ENCODE measurements at regions not wholly inside any gene's neighbourhood (a gene's known extent, or its start where the extent isn't known, plus 50 kb on each side); places are given as distances from the start of the nearest gene placed in this dataset.

GRCh38 chr4:72924814-72925213, 144.7 kb downstream of the COX18 start:
- DNase-seq (ENCODE audit: extremely low spot score), result no peak
- 87% methylated on average over 2 of the region's 2 CpGs for WGBS
- no peak overlapping the region for H3K27ac ChIP-seq (ENCODE audit: low read depth)
- no peaks in the 10 kb centered on the region for H3K36me3 ChIP-seq (ENCODE audit: insufficient read depth)
- H3K4me1 ChIP-seq (ENCODE audit: insufficient read depth), result no peaks in the 10 kb centered on the region
- no peak overlapping the region for H3K4me3 ChIP-seq (ENCODE audit: low read depth, low read length)

- H3K27ac ChIP-seq (ENCODE audit: low read depth), result no peak overlapping the region
- no peaks in the 10 kb centered on the region for H3K36me3 ChIP-seq (ENCODE audit: insufficient read depth)
- DNase-seq (ENCODE audit: extremely low spot score), result no peak
- H3K4me1 ChIP-seq (ENCODE audit: insufficient read depth), result no peaks in the 10 kb centered on the region
- no peak overlapping the region for H3K4me3 ChIP-seq (ENCODE audit: low read depth, low read length)
- 73% methylated on average over 1 of the region's 1 CpG for WGBS
Measured at GRCh38 chr4:72919937-72920336, 149.6 kb downstream of the COX18 start.

- no peak for DNase-seq (ENCODE audit: extremely low spot score)
- Histone ChIP-seq H3K27ac (ENCODE audit: low read depth) (no peak overlapping the region), H3K4me3 (ENCODE audit: low read depth, low read length) (no peak overlapping the region), H3K4me1 (ENCODE audit: insufficient read depth) (no peaks in the 10 kb centered on the region), H3K36me3 (ENCODE audit: insufficient read depth) (no peaks in the 10 kb centered on the region)
- WGBS, result 77% methylated on average over 3 of the region's 3 CpGs
Measured at GRCh38 chr4:72919464-72919863, 150.1 kb downstream of the COX18 start.

GRCh38 chr4:72918362-72918761, 151.2 kb downstream of the COX18 start:
- no peak overlapping the region for H3K27ac ChIP-seq (ENCODE audit: low read depth)
- DNase-seq (ENCODE audit: extremely low spot score), result no peak
- H3K36me3 ChIP-seq (ENCODE audit: insufficient read depth), result no peaks in the 10 kb centered on the region
- H3K4me3 ChIP-seq (ENCODE audit: low read depth, low read length), result no peak overlapping the region
- no peaks in the 10 kb centered on the region for H3K4me1 ChIP-seq (ENCODE audit: insufficient read depth)
- WGBS, result 93% methylated on average over 1 of the region's 1 CpG

- Histone ChIP-seq H3K36me3 (ENCODE audit: insufficient read depth) (no peaks in the 10 kb centered on the region), H3K4me3 (ENCODE audit: low read depth, low read length) (no peak overlapping the region), H3K4me1 (ENCODE audit: insufficient read depth) (no peaks in the 10 kb centered on the region), H3K27ac (ENCODE audit: low read depth) (no peak overlapping the region)
- WGBS, result 33% methylated on average over 5 of the region's 5 CpGs
- no peak for DNase-seq (ENCODE audit: extremely low spot score)
Measured at GRCh38 chr4:72911316-72911715, 158.2 kb downstream of the COX18 start.

GRCh38 chr4:72909461-72909860, 160.1 kb downstream of the COX18 start:
- H3K4me3 ChIP-seq (ENCODE audit: low read depth, low read length), result no peak overlapping the region
- H3K36me3 ChIP-seq (ENCODE audit: insufficient read depth), result no peaks in the 10 kb centered on the region
- no peaks in the 10 kb centered on the region for H3K4me1 ChIP-seq (ENCODE audit: insufficient read depth)
- whole genome bisulfite sequencing, result 3% methylated on average over 1 of the region's 1 CpG
- H3K27ac ChIP-seq (ENCODE audit: low read depth), result no peak overlapping the region
- no peak for DNase-seq (ENCODE audit: extremely low spot score)

GRCh38 chr4:72902354-72902753, 167.2 kb downstream of the COX18 start:
- Histone ChIP-seq H3K4me3 (ENCODE audit: low read depth, low read length) (no peak overlapping the region), H3K27ac (ENCODE audit: low read depth) (no peak overlapping the region), H3K4me1 (ENCODE audit: insufficient read depth) (no peaks in the 10 kb centered on the region), H3K36me3 (ENCODE audit: insufficient read depth) (no peaks in the 10 kb centered on the region)
- 93% methylated on average over 1 of the region's 1 CpG for WGBS
- DNase-seq (ENCODE audit: extremely low spot score), result no peak

GRCh38 chr4:72901553-72901952, 168.0 kb downstream of the COX18 start:
- DNase-seq (ENCODE audit: extremely low spot score), result no peak
- Histone ChIP-seq H3K4me3 (ENCODE audit: low read depth, low read length) (no peak overlapping the region), H3K27ac (ENCODE audit: low read depth) (no peak overlapping the region), H3K4me1 (ENCODE audit: insufficient read depth) (no peaks in the 10 kb centered on the region), H3K36me3 (ENCODE audit: insufficient read depth) (no peaks in the 10 kb centered on the region)
- WGBS, result 72% methylated on average over 2 of the region's 2 CpGs

- no peak overlapping the region for H3K27ac ChIP-seq (ENCODE audit: low read depth)
- no peaks in the 10 kb centered on the region for H3K36me3 ChIP-seq (ENCODE audit: insufficient read depth)
- 41% methylated on average over 2 of the region's 2 CpGs for WGBS
- H3K4me1 ChIP-seq (ENCODE audit: insufficient read depth), result no peaks in the 10 kb centered on the region
- no peak overlapping the region for H3K4me3 ChIP-seq (ENCODE audit: low read depth, low read length)
- no peak for DNase-seq (ENCODE audit: extremely low spot score)
Measured at GRCh38 chr4:72900952-72901351, 168.6 kb downstream of the COX18 start.

GRCh38 chr4:72899621-72900020, 169.9 kb downstream of the COX18 start:
- DNase-seq (ENCODE audit: extremely low spot score), result no peak
- Histone ChIP-seq H3K4me1 (ENCODE audit: insufficient read depth) (no peaks in the 10 kb centered on the region), H3K27ac (ENCODE audit: low read depth) (no peak overlapping the region), H3K36me3 (ENCODE audit: insufficient read depth) (no peaks in the 10 kb centered on the region), H3K4me3 (ENCODE audit: low read depth, low read length) (no peak overlapping the region)
- WGBS, result 70% methylated on average over 3 of the region's 3 CpGs

GRCh38 chr4:72899214-72899613, 170.3 kb downstream of the COX18 start:
- Histone ChIP-seq H3K36me3 (ENCODE audit: insufficient read depth) (no peaks in the 10 kb centered on the region), H3K4me1 (ENCODE audit: insufficient read depth) (no peaks in the 10 kb centered on the region), H3K27ac (ENCODE audit: low read depth) (no peak overlapping the region), H3K4me3 (ENCODE audit: low read depth, low read length) (no peak overlapping the region)
- DNase-seq (ENCODE audit: extremely low spot score), result no peak
- 90% methylated on average over 6 of the region's 6 CpGs for WGBS

- H3K27ac ChIP-seq (ENCODE audit: low read depth), result no peak overlapping the region
- no peak overlapping the region for H3K4me3 ChIP-seq (ENCODE audit: low read depth, low read length)
- H3K4me1 ChIP-seq (ENCODE audit: insufficient read depth), result no peaks in the 10 kb centered on the region
- 56% methylated on average over 3 of the region's 3 CpGs for WGBS
- no peak for DNase-seq (ENCODE audit: extremely low spot score)
- H3K36me3 ChIP-seq (ENCODE audit: insufficient read depth), result no peaks in the 10 kb centered on the region
Measured at GRCh38 chr4:72896515-72896914, 173.0 kb downstream of the COX18 start.

GRCh38 chr4:72895408-72895807, 174.1 kb downstream of the COX18 start:
- DNase-seq (ENCODE audit: extremely low spot score), result no peak
- H3K36me3 ChIP-seq (ENCODE audit: insufficient read depth), result no peaks in the 10 kb centered on the region
- no peaks in the 10 kb centered on the region for H3K4me1 ChIP-seq (ENCODE audit: insufficient read depth)
- no peak overlapping the region for H3K4me3 ChIP-seq (ENCODE audit: low read depth, low read length)
- no peak overlapping the region for H3K27ac ChIP-seq (ENCODE audit: low read depth)
- 50% methylated on average over 5 of the region's 5 CpGs for WGBS

GRCh38 chr4:72893354-72894066, 176.0 kb downstream of the COX18 start:
- H3K36me3 ChIP-seq (ENCODE audit: insufficient read depth), result no peaks in the 10 kb centered on the region
- WGBS, result 46% methylated on average over 2 of the region's 2 CpGs
- no peak overlapping the region for H3K4me3 ChIP-seq (ENCODE audit: low read depth, low read length)
- H3K4me1 ChIP-seq (ENCODE audit: insufficient read depth), result no peaks in the 10 kb centered on the region
- no peak overlapping the region for H3K27ac ChIP-seq (ENCODE audit: low read depth)
- DNase-seq (ENCODE audit: extremely low spot score), result peak; percentile 59

- no peak for DNase-seq (ENCODE audit: extremely low spot score)
- Histone ChIP-seq H3K36me3 (ENCODE audit: insufficient read depth) (no peaks in the 10 kb centered on the region), H3K27ac (ENCODE audit: low read depth) (no peak overlapping the region), H3K4me3 (ENCODE audit: low read depth, low read length) (no peak overlapping the region), H3K4me1 (ENCODE audit: insufficient read depth) (no peaks in the 10 kb centered on the region)
- WGBS, result 76% methylated on average over 2 of the region's 2 CpGs
Measured at GRCh38 chr4:72888331-72888730, 181.2 kb downstream of the COX18 start.

Measured in urinary bladder (tissue), 3 donors.